Breast epithelium (tissue), 3 donors: ENCODE measurements at regions not wholly inside any gene's neighbourhood (a gene's known extent, or its start where the extent isn't known, plus 50 kb on each side); places are given as distances from the start of the nearest gene placed in this dataset.

Experiments
- CTCF ChIP-seq, 3 donors: fragments of 450-650 bp; IDR thresholded peaks; one replicate each; pipeline ENCODE4 v1.5.1; 2016 to 2017; ENCODE audit warnings: antibody characterized with exemption in 3 of 3, mild to moderate bottlenecking in 3 of 3, moderate library complexity in 3 of 3
- POLR2A ChIP-seq: fragments of 450-650 bp; IDR thresholded peaks from one replicate; pipeline ENCODE4 v1.6.1; 2016; ENCODE audit warnings: antibody characterized with exemption, mild to moderate bottlenecking, moderate library complexity
- POLR2AphosphoS5 ChIP-seq, 3 donors: sonication (generic); formaldehyde crosslinking; IDR thresholded peaks; one replicate each; pipeline ENCODE4 v1.6.1; 2017; ENCODE audit warnings: antibody characterized with exemption in 3 of 3

- TF ChIP-seq CTCF (IDR thresholded peaks at IDR 0.05) (no peak), POLR2AphosphoS5 (IDR thresholded peaks at IDR 0.05) (no peak), POLR2A (no peak)
Measured at GRCh38 chr4:102405821-102406401, 60.6 kb upstream of the SLC39A8 start.
